ENCODE measurements at regions not wholly inside any gene's neighbourhood (a gene's known extent, or its start where the extent isn't known, plus 50 kb on each side); places are given as distances from the start of the nearest gene placed in this dataset.
"Not testable (repeated sequence)": the region's sequence is repeated elsewhere in the genome, so short reads cannot be mapped to it uniquely, and the experiment has no call there.

DNA sequence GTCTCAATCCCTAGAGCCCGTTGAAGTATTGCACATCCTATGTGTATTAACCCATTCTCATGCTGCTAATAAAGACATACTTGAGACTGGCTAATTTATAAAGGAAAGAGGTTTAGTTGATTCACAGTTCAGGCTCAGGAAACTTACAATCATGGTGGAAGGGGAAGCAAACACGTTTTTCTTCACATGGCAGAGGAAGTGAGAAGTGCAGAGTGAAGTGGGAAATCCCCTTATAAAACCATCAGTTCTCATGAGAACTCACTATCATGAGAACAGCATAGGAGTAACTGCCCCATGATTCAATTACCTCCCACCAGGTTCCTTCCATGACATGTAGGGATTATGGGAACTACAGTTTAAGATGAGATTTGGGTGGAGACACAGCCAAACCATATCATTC, 195.3 kb downstream of the TMEM200A start:
- not testable (repeated sequence) for TF ChIP-seq POLR2AphosphoS5, POLR2A (IDR thresholded peaks at IDR 0.05)
- TF ChIP-seq, protein P1, sequence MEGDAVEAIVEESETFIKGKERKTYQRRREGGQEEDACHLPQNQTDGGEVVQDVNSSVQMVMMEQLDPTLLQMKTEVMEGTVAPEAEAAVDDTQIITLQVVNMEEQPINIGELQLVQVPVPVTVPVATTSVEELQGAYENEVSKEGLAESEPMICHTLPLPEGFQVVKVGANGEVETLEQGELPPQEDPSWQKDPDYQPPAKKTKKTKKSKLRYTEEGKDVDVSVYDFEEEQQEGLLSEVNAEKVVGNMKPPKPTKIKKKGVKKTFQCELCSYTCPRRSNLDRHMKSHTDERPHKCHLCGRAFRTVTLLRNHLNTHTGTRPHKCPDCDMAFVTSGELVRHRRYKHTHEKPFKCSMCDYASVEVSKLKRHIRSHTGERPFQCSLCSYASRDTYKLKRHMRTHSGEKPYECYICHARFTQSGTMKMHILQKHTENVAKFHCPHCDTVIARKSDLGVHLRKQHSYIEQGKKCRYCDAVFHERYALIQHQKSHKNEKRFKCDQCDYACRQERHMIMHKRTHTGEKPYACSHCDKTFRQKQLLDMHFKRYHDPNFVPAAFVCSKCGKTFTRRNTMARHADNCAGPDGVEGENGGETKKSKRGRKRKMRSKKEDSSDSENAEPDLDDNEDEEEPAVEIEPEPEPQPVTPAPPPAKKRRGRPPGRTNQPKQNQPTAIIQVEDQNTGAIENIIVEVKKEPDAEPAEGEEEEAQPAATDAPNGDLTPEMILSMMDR (IDR thresholded peaks at IDR 0.05): not testable (repeated sequence)

Measured in prostate gland (tissue), 2 donors.